ENCODE measurements at regions not wholly inside any gene's neighbourhood (a gene's known extent, or its start where the extent isn't known, plus 50 kb on each side); places are given as distances from the start of the nearest gene placed in this dataset.
"Not testable (repeated sequence)": the region's sequence is repeated elsewhere in the genome, so short reads cannot be mapped to it uniquely, and the experiment has no call there.

DNA sequence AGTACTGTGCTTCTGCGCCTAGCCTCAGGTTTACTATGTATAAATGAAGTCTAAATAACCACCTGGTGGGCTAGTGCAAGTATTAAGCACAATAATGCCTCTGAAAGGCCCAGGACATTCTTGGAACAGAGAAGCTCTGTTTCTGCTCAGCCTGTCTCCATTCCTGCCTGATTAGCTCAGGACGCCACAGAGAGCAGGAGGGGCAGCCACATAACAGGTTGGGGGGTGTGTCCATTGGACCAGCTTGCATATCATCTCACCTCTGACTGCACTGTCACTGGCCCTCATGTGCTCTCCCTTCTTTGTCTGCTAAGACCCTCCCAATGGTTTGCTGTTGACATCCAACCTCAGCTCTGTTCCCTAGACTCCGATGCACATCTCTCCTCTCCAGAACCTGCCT lies 52.8 kb upstream of the IKZF1 start:
- DNase-seq, result no peak

DNA sequence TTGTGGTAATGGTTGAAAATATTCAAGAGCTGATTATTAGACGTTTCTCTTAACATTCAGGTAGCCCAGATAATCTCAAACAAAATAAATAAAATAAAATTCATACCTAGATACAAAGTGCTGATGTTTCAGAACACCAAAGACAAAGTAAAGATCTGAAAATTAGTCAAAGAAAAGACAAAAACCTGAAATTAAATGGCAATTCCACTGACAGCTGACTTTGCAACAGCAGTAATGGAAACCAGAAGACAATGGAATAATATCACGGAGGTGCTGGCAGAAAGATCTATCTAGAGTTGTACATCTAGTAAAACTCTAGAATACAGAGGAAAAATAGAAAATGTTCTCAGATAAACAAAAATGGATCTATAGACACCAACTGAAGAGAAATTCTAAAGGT lies 58.0 kb upstream of the IKZF1 start:
- DNase-seq, result no peak

DNA sequence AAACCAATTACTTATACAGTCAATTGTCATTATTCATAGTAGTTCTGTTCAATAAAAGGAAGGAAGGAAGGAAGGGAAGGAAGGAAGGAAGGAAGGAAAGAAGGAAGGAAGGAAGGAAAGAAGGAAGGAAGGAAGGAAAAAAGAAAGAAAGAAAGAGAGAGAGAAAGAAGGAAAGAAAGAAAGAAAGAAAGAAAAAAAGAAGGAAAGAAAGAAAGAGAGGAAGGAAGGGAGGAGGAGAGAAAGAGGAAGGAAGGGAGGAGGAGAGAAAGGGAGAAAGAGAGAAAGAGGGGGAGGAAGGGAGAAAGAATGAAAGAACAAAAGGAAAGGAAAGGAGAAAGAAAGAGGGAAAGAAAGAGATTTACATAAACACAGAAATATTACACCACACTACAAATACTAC lies 62.4 kb upstream of the IKZF1 start:
- not testable (repeated sequence) for DNase-seq

DNA sequence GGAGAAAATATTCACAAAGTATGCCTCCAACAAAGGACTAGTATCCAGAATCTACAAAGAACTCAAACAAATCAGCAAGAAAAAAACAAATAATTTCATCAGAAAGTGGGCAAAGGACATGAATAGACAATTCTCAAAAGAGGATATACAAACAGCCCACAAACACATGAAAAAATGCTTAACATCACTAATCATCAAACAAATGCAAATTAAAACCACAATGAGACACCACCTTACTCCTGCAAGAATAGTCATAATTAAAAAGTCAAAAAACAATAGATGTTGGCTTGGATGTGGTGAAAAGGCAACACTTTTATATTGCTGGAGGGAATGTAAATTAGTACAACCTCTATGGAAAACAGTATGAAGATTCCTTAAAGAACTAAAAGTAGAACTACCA lies 63.8 kb upstream of the IKZF1 start:
- not testable (repeated sequence) for DNase-seq

DNA sequence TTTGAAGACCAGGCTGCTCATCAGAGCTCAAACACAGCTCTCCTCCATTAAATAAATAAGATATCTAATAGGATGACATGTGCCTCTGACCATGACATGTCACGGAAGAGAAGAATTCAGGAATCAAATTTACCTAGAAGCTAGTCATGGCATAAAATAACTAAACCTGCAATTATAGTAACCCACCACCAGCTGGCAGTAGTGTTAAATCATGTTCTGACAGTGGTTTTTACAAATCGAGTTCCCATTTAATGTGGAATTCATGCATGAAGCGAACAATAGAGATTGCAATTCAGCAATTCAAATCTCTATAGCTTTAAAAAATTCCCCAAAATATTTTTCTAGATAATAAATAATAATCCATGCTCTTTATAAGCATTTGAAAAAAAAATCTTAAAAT lies 74.6 kb upstream of the IKZF1 start:
- DNase-seq, result peak in 1 of 2 donors; percentile 49

DNA sequence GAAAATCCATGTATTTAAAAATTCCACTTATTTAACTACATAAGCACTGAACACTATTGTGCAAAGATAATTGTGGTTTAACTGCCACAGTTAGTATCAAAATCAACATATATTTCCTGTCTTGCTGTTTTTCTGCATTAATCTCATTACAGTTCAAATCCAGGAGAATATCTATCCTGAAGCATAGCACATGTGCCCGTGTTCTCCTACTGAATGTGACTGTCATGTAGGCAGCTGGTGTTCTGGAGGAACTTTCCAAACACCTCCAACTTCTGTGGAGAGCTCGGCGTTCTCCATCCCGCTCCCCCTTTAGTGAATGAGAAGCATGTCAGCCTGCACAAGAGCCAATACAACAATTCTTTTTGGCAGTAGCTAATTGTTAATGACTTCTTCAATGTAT lies 76.4 kb upstream of the IKZF1 start:
- no peak for DNase-seq

DNA sequence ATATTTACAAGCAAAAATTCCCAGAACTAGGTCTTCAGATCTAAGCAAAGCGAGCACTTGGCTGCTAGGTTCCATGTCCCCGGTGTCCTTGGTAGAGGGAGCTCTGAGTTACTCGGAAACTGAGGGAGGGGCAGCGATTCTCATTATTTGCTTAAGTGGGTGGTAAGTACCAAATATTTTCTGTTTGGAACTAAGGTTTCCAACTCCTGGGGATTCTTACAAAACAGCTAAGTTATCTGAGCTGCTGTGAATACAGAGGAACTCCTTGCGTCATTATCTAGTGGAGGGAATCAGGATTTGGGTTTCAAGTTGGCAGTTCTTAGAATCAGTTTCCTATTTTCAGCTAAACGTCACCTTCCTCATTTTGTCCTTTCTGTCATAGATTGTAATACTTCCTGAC lies 76.8 kb upstream of the IKZF1 start:
- DNase-seq, result no peak

DNA sequence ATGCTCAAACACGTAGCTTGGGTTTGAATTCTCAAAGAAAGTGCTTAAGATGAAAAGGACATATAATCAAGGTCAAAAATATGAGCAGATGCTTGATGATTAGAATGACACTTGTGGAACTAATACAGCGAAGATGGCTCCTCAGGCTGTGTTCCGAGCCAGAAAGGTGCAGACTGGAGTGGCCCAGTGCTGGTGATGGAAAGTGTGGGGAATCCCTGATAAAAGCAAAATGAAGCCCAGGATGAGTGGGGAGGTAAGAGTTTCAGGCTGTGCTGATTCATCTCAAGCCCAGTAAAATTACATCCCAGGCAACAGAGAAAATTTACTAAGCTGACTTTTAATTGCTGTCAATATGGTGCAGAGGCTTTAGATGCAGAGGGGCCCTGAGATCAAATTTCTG lies 77.8 kb upstream of the IKZF1 start:
- DNase-seq, result no peak

DNA sequence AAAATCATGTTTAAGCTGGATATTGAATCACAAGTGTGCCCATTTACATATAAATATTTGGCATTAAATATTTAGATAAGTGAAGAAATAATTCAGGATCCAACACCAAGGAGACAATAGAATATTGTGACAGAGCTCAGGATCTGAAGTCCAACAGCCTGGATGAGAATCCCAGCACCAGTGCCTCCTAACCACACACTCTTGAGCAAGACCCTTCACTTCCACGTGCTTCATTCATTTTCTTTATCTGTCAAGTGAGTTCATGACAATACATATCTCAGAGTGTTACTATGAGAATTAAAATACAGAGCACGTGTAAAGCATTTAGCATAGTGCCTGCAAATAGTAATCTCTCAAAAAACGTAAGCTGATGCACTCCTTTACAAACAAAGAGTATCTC lies 78.4 kb upstream of the IKZF1 start:
- no peak for DNase-seq

DNA sequence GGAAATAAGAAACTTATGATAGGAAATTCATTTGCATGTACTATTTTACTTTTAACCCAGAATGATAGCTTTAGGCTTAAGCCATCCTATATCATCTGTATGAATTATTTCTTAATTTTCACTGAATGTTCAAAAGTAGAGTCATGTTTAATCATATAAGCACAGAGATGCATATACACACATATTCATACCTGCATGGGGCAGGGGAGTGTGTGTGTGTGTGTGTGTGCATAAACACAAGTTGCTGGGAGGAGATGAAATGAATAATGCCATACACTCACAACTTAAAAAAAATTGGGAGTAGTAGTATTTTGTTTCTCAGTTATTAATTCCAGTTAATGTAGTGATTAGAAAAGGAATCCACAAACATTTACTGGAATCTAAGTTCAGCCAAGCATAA lies 83.1 kb upstream of the IKZF1 start:
- no peak for DNase-seq

DNA sequence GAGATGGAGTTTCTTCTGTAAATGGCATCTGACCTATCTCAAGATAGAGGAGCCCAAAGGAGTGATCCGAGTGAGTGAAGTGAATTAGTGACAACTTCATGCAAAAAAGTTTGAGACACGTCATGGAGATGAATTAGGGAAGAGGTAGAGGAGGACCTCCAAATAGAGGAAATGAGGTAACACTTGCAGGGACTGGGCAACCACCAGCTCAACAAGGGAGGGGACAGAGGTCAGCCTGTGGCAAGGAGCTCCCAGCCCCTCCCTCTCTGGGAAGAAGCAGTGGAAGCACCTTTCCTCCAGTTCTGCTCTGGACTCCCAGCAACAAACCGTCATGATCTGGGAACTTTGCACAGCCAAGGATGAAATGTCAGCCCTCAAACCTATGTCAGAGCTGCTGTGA lies 83.5 kb upstream of the IKZF1 start:
- no peak for DNase-seq

DNA sequence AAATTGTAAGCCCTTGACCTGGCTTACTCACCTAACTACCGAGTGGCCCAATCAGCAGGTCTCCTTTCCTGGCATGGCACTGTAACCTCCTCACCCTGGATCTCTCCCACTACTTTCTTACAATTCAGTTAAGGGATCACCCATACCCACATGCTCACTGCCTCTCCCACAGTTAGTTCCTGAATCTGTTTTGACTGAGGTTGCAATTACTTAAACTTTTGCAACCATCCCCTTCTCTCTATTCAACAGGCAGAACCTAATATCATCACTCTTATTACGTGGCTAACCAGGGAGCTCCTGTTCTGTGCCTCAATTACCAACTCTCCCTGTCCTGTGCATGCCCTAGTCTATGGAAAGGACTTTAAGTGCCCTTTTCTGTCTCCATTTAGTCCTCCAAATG lies 84.2 kb upstream of the IKZF1 start:
- DNase-seq, result no peak

DNA sequence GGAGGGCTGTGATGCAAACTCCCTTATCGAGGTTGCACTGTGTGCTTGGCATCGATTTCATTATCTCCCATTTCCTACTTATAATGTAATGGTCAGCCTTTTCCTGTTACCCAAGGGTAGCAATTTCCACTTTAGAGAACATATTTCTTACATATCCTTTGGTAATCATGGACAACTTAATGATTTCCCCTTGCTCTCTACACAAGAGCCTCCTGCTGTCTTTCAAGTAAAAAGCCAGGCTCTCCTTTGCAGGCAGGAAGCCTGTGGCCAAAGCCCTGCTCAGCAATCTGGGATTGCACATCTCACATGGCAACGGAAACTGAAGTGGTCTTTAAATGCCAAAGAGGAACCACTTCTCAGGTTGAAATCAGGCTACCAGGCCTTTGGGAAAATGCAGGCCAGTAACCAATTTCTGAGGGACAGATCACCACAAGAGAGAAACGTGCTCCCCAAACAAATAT lies 86.7 kb upstream of the IKZF1 start:
- no peak for DNase-seq

DNA sequence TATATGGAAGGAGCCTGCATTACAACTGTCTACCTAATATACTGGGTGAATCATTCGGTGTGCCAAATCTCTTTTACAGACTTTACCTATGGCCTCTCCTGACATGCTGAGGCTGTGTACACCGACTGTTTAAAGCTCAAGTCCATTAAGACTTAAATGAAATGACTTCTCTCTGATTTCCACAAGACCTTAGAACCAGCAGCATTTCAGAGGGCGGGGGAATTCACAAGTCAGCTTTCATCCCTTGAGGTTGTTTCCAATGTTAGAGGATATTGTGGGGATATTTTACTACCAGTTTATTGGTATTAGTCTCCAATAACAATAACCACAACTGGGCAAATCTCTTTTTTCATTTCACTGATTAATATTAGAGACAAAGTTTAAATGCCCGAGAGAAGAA lies 87.1 kb upstream of the IKZF1 start:
- no peak for DNase-seq

DNA sequence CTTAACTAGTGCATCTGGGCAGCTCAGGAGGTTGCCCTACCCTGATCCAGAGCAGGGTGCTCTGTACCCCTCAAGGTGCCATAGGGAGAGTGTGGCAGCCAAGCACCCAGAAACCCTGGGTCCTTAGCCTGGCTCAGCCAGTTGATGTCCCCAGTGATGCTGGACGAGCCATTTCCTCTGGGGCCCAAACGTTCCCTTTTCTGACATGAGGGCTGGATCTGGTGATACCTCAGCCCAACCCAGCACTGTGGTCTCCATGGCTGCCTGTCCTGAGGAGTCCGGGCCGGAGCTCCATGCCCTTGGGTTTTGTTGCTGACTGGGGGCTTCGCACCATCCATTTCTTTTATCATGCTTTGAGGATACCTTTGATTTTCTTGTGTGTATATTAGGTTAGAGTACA lies 87.9 kb upstream of the IKZF1 start:
- no peak for DNase-seq

DNA sequence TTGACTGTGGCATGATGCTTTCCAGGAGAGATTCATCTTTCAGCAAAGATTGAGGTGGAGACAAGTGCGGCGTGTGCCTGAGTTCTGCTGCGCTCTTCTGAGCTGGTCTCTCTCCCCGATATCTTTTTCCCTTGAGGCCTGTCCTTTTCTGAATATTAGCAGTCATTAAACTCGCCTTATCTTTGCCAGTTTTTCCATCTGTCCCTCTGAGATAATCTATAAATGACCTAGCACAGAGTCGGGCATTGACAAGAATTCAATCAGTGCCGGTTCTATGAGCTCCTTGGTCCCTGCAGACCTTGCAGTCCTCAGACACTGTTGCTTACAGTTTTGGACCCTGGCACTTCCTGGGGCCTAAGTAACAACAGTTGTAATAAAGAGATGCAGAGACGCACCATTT lies 89.7 kb upstream of the IKZF1 start:
- no peak for DNase-seq

DNA sequence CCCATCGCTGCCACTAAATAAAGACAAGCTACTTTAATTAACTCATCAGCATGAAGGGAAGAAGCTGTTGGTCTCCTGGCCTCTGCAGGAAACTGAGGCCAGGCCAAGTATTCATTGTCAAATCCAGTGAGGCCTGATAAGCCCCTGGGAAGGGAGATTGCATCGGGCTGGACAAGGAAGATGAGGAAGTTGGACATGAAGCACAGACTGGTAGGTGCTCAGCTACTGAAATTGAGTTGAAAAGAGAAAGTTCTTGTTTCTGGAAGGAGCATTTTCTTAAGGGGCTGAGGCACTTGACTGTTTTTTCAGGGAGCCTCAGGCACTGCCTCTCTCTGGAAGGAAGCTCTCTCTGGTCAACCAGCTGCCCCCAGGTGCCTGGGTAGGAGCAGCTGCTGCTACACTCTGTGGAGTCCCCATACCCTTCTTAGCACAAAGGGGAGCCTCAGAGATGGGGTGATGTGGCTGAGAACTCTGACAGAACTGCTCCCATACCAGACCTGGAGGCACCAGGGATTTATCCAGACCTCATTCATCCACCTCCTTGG lies 90.3 kb upstream of the IKZF1 start:
- no peak for DNase-seq

DNA sequence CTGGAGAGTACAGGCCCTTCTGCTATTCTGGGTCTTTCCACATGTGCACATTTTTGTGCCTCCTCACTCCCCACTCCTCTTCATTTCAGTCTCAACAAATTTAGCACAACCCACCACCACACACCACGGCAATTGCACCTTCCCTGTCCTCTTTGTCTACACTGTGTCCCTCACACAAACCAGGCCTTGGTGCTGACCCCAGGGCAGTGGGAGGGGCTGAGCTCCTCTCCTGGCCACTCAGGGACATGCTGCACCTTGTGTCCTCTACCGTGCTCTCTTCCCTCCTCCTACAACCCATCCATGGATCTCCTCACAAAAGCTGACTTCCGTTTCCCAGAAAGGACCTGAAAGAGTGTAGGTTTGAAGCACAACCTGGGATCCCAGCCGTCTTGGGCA lies 90.9 kb upstream of the IKZF1 start:
- no peak for DNase-seq

DNA sequence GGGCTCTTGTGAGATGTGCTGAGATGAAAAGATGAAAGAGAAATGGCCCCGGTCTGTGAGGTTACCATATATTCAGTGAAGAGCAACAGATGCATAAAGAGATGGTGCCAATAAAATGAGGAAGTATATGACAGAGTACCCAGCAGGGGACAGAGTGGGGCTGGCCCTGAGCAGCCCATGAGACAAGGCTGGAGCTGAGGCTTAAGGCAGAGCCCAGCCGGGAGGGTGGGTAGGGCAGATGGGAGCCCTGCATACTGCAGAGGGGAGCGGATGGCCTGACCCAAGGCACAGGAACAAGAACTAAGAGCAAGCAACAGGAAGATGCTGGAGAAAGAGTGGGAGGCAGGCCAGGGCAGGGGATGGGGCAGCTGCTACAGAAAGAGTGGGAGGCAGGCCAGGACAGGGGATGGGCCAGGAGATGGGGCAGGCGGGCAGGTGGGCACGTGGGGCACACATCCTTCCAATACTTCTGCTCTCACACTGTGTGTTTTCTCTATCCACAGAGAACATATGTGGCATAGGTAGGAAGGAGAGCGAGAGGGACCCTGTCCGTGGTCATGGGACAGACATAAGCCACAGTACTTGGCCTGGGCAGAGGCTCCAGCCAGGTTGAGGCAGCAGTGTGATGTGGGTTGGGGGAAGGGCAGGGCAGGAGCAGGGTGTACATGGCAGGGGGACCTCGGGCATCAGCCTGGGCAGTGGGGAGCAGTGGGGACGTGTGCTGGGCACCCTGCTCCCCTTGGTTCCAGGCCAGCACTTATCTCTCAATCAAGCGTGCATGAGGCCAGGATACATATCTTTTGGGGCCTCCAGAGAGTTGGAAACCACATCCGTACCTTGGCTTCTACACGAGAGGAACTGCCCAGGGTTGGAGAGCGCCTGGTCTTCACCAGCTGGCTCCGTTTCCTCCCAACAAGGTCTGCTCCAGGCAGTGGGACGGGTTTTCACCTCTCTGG lies 91.6 kb upstream of the IKZF1 start:
- DNase-seq, result no peak

DNA sequence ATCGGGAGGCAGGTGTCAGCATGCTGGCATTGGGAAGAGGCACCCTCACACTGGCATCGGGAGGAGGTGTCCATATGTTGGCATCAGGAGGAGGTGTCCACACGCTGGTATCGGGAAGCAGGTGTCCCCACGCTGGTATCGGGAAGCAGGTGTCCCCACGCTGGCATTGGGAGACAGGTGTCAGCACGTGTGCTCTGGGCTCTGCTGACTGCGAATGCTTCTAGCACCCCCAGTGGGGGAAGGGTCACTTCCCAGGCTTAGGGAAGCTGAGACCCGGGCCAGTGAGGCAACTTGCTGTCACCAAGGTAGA lies 92.5 kb upstream of the IKZF1 start:
- DNase-seq, result no peak

DNA sequence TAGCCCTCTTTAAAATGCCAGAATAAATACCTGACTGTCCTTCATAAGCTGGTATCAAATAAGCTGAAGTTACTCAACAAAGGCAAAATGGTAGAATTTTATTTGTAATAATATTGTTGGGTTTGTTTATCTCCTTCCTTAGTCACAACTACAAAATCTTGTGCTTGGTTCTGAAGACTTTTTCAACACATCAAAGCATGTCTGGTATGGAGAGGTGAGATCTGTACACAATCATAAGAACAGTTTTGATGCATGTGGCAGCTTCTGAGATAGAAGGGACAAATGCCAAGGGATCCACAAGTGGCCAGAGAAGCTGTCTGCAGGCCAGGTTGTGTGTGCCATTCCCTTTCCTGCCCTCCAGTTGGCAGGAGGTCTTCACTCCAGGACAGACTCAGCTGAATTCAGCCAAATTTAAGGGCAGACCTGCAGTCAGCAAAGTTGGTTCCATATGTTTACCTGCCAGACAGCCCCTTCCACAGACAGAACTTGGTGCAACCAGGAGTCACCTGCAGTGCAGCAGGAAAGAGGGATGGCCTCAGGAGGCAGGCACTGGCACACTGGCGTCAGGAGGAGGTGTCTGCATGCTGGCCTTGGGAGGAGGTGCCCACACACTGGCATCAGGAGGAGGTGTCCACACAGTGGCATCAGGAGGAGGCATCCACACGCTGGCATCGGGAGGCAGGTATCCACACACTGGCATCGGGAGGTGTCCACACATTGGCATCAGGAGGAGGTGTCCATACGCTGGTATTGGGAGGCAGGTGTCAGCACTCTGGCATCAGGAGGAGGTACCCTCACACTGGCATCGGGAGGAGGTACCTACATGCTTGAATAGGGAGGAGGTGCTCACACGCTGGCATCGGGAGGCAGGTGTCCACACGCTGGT lies 93.1 kb upstream of the IKZF1 start:
- DNase-seq, result no peak

DNA sequence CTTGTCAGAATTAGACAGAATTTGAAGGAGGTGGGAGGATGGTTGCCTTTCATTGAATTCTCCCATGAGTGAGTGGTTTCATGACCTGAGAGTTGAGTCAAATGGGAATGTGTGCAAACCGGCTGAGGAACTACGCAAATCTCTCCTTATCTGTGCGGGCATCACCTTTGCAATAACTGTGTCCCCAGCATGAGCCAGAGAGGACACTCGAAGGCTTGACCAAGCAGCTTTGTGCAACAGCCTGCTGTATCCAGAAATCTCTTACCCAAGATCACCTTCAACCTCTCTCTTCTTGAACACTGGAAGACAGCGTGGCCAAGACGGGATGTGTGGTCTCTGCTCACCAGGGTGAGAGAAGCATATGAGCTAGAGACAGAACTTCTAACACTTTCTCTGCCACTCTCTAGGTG lies 93.8 kb upstream of the IKZF1 start:
- DNase-seq, result peak in 1 of 2 donors; percentile 30

DNA sequence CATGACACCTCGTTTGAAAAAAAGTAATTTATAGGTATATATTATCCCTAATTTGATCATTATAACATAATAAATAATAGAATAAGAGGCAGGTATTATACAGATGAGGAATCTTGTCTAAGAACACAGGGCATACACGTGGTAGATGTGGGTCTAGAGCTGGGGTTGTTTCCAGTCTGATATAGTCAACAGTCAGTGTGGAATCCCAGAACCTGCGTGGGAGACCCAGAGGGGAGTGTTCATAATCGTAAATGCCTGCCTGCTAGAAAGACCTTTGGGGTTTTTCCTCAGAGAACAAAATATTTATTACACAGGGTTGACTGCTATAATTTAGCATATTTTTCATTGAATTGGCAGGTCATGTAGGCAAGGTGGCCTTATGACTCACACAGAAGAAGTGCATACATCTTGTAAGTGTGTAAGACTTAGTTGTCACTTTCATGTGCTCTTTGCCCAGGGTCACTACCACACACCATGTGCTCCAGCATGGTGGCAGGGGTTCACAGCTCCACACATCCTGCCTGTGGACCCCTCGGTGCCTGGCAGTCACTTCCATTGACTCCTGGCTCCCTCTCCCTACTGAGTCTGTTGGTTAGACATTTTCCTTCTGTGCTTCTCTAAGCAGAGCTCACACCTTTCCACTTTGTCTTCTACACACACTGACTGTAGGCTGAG lies 94.9 kb upstream of the IKZF1 start:
- DNase-seq, result peak in 1 of 2 donors; percentile 36
